NT2/D1 (cell line): ENCODE measurements at regions not wholly inside any gene's neighbourhood (a gene's known extent, or its start where the extent isn't known, plus 50 kb on each side); places are given as distances from the start of the nearest gene placed in this dataset.
"Not testable (repeated sequence)": the region's sequence is repeated elsewhere in the genome, so short reads cannot be mapped to it uniquely, and the experiment has no call there.

Experiments
- DNase-seq: peaks from one replicate; pipeline ENCODE4 v3.0.0-alpha.2; 2011; ENCODE audit warnings: low read depth, low spot score
- H3K27me3 ChIP-seq: 2 replicates; pipeline ENCODE4 v1.6.0; 2011; ENCODE audit warnings: mild to moderate bottlenecking; ENCODE audit not compliant: insufficient read length, insufficient read depth
- H3K36me3 ChIP-seq: 2 replicates; pipeline ENCODE4 v1.6.1; 2011; ENCODE audit warnings: mild to moderate bottlenecking, low read length, mixed read lengths; ENCODE audit not compliant: insufficient read depth, insufficient read length
- H3K4me1 ChIP-seq: 2 replicates; pipeline ENCODE4 v1.5.1; 2011; ENCODE audit not compliant: insufficient read depth, insufficient read length
- H3K4me3 ChIP-seq: 2 replicates; pipeline ENCODE4 v1.5.1; 2011; ENCODE audit warnings: low read depth; ENCODE audit not compliant: insufficient read length
- H3K9ac ChIP-seq: 2 replicates; pipeline ENCODE4 v1.6.0; 2011; ENCODE audit warnings: low read depth; ENCODE audit not compliant: insufficient read length
- H3K9me3 ChIP-seq: 2 replicates; pipeline ENCODE4 v1.5.1; 2011; ENCODE audit warnings: mild to moderate bottlenecking, low read length; ENCODE audit not compliant: insufficient read depth
- SUZ12 ChIP-seq: IDR thresholded peaks from 2 replicates; pipeline ENCODE4 v1.6.1; 2011; ENCODE audit not compliant: insufficient read length, insufficient read depth; ENCODE audit errors: extremely low read depth
- YY1 ChIP-seq: IDR thresholded peaks from 2 replicates; pipeline ENCODE4 v1.6.1; 2011; ENCODE audit not compliant: insufficient read length, insufficient read depth
- ZNF274 ChIP-seq: IDR thresholded peaks from 2 replicates; pipeline ENCODE4 v1.6.1; 2011; ENCODE audit warnings: mild to moderate bottlenecking, low read depth, low read length

GRCh38 chr17:21823643-21824042, 131.3 kb downstream of the KCNJ18 start:
- no peaks in the 10 kb centered on the region for H3K9me3 ChIP-seq
- no peak for DNase-seq

GRCh38 chr17:21841839-21842238, 149.5 kb downstream of the KCNJ18 start:
- H3K9me3 ChIP-seq: no peaks in the 10 kb centered on the region
- no peak for DNase-seq
- H3K4me3 ChIP-seq: peak overlapping the region; percentile 24
- TF ChIP-seq SUZ12 (no peak), ZNF274 (no peak)
- H3K9ac ChIP-seq: no peak overlapping the region
- no peaks in the 10 kb centered on the region for H3K4me1 ChIP-seq
- no peaks in the 10 kb centered on the region for H3K36me3 ChIP-seq
- peaks cover 47% of the 10 kb centered on the region for H3K27me3 ChIP-seq

More at GRCh38 chr17:21823643-21824042, 131.3 kb downstream of the KCNJ18 start:
- no peak for TF ChIP-seq ZNF274
- no peak for TF ChIP-seq YY1
- no peak for TF ChIP-seq SUZ12
- no peaks in the 10 kb centered on the region for H3K36me3 ChIP-seq
- H3K27me3 ChIP-seq: no peaks in the 10 kb centered on the region
- H3K9ac ChIP-seq: no peak overlapping the region
- H3K4me1 ChIP-seq: no peaks in the 10 kb centered on the region
- no peak overlapping the region for H3K4me3 ChIP-seq

GRCh38 chr17:21842332-21843317, 150.3 kb downstream of the KCNJ18 start:
- TF ChIP-seq YY1 (no peak), SUZ12 (no peak), ZNF274 (no peak)
- no peaks in the 10 kb centered on the region for H3K36me3 ChIP-seq
- H3K9ac ChIP-seq: peak overlapping the region; percentile 10
- no peaks in the 10 kb centered on the region for H3K9me3 ChIP-seq
- H3K4me3 ChIP-seq: peak overlapping the region; percentile 32
- H3K27me3 ChIP-seq: peaks cover 47% of the 10 kb centered on the region
- no peak for DNase-seq
- no peaks in the 10 kb centered on the region for H3K4me1 ChIP-seq

GRCh38 chr17:21843318-21843865, 151.1 kb downstream of the KCNJ18 start:
- H3K4me3 ChIP-seq: peak overlapping the region; percentile 32
- H3K9ac ChIP-seq: no peak overlapping the region
- no peaks in the 10 kb centered on the region for H3K9me3 ChIP-seq
- no peaks in the 10 kb centered on the region for H3K4me1 ChIP-seq
- H3K36me3 ChIP-seq: no peaks in the 10 kb centered on the region
- peaks cover 53% of the 10 kb centered on the region for H3K27me3 ChIP-seq
- DNase-seq: no peak
- TF ChIP-seq ZNF274: no peak
- no peak for TF ChIP-seq YY1
- no peak for TF ChIP-seq SUZ12

GRCh38 chr17:21843951-21844590, 151.7 kb downstream of the KCNJ18 start:
- DNase-seq: no peak
- Histone ChIP-seq H3K9me3 (no peaks in the 10 kb centered on the region), H3K4me1 (no peaks in the 10 kb centered on the region), H3K36me3 (no peaks in the 10 kb centered on the region), H3K9ac (no peak overlapping the region), H3K4me3 (peak overlapping the region; percentile 15), H3K27me3 (peaks cover 54% of the 10 kb centered on the region)
- TF ChIP-seq YY1 (no peak), SUZ12 (no peak), ZNF274 (no peak)

- H3K4me1 ChIP-seq, H3K36me3 ChIP-seq, H3K9me3 ChIP-seq, H3K4me3 ChIP-seq, DNase-seq, H3K9ac ChIP-seq: not testable (repeated sequence)
- H3K27me3 ChIP-seq: peaks cover 24% of the 10 kb centered on the region
These were observed 156.2 kb downstream of the KCNJ18 start for GRCh38 chr17:21848510-21848909.

DNA sequence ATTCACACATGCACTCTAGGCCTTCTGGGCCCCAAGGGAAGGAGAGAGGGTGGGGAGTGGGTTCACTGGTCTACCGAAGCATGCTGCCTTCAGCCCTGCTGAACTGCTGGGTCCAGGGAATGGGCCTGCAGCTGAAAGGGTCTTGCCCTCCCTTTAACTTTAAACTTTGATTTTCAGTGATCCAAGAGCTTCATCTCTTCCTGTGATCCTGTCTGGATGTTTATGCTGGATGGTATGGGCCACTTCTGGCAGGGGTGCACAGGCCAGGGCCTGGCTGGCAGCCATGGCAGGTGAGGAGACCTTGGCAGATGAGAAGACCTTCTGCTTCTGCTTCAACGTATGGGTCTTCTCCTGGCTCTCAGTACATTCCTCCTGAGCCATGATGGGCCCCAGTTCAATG, 156.7 kb downstream of the KCNJ18 start:
- not testable (repeated sequence) for H3K9me3 ChIP-seq, DNase-seq, H3K36me3 ChIP-seq, H3K4me1 ChIP-seq, H3K4me3 ChIP-seq, H3K9ac ChIP-seq
- H3K27me3 ChIP-seq: peaks cover 19% of the 10 kb centered on the region

GRCh38 chr17:21850614-21851013, 158.3 kb downstream of the KCNJ18 start:
- H3K9me3 ChIP-seq, H3K4me1 ChIP-seq, DNase-seq, H3K27me3 ChIP-seq, H3K9ac ChIP-seq, H3K36me3 ChIP-seq, H3K4me3 ChIP-seq: not testable (repeated sequence)
